HG03060 (cell line): ENCODE measurements at regions not wholly inside any gene's neighbourhood (a gene's known extent, or its start where the extent isn't known, plus 50 kb on each side); places are given as distances from the start of the nearest gene placed in this dataset.
"Not testable (repeated sequence)": the region's sequence is repeated elsewhere in the genome, so short reads cannot be mapped to it uniquely, and the experiment has no call there.

Experiments
- ATAC-seq: cut with Tn5 transposase; IDR thresholded peaks from one replicate; pipeline ENCODE4 v1.9.1; 2021; ENCODE audit warnings: low read depth, moderate number of reproducible peaks; ENCODE audit not compliant: unreplicated experiment

DNA sequence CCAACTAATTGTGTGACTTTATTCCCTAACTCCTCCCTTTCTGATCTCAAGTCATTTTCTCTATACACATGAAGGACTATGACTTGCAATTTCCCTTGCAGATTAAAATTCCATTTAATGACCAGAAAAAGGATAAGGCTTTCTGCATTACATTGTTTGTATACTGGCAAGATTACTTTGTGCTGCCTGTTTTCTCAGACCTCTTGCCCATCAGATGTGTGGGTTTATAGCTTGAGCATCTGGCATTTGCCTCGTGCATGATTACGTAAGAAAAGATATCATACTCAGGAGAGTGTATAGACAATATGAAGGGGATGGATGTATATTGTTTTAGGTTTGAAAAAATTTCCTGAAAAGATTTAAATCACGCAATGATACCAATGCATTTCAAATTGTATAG is 593.8 kb upstream of the SLIT2 start:
- no peak for ATAC-seq

DNA sequence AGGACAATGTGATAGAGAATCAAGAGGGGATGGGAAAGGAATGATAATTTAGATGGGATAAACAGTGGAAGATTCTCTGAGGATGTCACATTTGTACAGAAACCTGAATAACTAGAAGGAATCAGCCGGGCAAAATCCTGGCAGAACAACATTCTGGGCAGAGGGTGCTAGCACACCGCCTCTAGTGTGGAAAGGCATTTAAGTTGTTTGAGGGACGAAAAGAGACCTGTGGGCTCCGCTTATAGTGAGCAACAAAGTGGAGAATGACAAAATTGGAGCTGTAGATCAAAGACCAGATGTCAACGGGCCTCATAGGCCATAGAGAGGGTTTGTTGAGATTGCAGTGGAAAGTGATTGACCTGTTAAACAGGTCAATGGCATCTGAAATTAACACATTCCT is 596.0 kb upstream of the SLIT2 start:
- no peak for ATAC-seq

DNA sequence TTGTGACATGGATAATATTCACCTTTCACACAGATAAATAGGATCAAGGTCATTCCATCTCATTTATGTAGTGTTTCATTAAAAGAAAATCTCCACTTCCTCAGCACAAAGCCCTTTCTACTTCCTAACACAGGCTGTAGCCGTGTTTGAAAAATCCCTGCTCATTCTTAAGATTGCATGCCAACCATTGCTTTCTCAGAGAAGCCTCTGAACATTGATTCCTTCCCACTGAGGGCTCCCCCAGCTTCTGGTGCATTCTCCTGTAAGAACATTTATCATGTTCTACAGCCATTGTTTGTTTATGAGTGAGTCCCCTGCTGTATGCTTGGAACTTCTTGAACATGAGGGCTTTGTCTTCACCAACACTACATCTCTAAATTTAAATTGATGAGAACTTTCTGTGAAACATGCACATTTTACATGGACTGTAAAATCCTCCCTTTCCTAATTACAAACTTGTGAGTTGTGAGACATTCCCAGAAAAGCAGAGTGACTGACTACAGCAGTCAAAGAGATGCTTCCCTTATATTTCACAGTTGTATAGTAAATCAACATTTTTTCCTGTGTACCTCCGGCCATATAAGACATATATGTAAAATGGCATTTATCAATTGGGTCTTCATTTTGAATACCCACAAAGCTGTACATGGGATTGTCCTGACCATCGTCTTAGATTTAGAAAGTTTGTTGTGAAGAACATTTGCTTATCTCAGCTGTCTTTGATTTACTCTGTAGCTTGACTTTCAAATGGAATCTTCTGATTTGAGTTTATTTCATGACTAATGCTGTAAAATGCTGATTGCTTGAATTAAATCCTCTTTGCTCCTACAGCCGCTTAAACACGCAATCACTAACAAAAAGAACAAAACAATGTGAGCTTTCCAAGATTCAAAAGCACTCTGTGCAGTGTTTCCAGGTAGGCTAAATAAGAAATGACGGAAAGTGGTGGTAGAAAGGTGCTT is 600.5 kb upstream of the SLIT2 start:
- ATAC-seq = no peak

DNA sequence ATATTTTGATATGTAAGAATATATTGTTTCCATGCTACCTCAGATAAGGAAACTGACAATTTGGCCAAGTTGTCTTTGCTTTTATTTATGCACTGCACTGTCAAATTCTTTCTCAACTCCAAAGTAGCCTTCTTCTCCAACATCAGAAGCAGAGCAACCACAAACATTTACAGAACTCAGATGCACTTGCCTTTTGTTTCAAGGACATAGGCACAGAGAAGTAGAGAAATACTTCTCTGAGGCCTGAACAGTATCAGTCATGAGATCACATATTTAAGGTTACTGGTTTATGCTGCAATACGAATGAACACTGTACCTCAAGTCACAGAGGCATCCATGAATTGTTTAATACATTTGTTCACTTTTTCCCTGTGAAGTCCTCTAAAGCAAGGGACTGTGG is 606.1 kb upstream of the SLIT2 start:
- no peak for ATAC-seq

DNA sequence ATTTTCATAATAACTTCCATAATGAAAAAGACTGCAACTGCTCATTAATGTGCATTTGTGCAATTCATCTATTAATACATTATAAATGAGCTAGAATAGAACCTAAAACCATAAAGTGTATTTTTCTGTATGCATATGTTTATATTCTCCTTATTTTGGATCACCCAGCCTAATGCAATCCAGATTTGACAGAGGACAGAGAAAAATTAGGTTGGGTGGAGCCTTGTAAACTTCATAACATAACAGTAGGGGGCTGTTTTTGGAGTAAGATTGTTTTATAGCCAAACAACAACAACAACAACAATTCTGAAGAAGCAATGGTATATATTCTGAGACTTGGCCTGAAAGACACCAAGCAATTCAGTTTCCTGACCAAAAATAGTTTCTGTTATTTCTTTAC is 615.3 kb upstream of the SLIT2 start:
- ATAC-seq = no peak

DNA sequence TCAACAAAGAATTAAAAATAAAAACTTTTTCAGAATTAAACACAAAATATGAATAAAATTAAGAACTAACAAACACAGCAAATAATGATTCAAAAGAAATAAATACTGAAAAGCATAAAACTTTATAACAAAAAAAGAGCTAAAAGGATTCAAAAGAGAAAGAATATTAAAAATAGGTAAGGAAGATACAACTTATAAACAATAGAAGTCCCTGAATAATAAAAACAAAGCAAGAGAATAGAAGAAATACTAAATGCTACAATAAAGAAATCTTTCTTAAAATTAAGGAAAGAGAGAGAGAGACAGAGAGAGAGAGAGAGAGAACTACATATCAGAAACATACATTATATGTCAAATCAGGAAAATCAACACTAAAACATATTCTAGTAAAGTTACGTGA is 619.9 kb upstream of the SLIT2 start:
- no peak for ATAC-seq

DNA sequence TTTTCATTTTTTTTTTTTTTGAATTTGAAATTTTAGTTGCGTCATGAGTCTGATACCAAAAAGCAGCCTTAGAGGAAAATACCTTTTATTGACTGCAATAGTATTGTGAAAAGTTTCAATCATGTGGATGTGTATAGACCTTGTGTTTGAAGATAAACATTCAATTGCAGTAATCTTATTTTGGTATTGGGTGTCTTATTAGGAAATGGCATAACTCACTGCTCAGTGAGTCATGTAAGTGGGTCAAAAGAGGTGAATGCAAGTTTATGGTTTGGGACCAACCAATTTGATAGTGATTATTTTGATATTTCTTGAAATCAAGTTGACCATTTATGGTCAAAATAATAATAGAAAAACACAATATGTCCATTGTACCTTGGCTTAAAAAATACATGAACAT is 627.8 kb upstream of the SLIT2 start:
- ATAC-seq = no peak

DNA sequence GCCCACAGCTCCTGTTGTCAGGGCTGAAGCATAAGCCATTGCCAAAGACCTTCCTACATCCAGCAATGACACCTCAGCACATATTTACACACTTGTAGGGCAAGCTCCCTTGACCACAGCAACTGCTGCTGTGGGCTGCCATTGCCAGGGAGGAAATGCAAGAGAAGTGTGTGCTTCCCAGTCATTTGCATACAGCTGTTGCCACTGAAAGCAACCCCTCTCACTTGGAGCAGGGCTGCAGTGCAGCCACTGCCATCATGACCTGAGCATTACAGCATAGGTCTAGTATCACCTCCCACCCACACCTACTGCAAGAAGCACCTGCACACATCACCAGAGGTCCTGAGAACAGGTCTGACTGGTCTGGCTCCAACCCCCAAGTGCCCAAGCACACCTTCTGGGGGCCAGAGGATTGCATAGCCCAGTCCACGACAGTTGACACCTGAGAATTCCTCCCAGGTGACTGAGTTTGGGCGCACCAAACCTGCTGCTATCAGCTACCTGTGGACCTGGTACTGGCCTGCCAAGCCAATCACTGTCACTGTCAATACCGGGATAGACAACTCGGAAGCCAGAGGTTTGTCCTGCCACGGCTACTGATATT is 636.5 kb upstream of the SLIT2 start:
- no peak for ATAC-seq

DNA sequence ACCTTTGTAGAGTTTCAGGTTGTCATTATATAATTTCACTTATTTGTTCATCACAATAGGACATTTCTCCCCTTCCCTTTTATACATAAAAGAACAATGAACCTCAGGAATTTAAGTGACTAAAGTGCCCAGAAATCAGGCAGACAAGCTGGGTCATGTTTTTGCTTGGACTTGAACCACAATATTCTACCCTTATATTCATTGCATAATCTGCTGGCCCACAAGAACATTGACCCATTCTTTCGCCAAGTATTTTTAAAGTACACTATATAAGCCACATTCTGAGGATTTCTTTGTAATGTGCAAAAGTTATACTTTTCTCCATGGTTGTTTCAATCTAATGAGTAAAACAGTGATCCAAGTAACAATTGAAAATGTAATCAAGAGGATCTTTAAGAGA is 637.5 kb upstream of the SLIT2 start:
- no peak for ATAC-seq

DNA sequence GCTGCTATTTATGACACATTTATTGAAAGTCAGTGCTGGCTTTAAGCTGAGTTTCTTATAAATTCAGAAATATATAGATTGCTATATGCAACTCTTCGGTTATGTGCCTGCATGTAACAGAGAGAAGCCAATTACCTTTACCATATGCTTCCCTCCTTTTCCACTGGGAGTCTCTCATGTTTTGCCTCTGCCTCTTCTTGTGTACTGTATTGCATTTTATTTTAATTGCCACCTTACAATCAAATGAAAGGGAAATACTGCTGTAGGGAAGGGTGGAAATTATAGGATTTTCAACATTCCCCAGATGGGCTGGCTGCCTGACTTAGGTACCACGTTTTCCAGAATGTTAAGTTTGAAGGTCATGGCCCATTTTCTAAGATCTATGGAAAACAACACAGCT is 655.4 kb upstream of the SLIT2 start:
- no peak for ATAC-seq

DNA sequence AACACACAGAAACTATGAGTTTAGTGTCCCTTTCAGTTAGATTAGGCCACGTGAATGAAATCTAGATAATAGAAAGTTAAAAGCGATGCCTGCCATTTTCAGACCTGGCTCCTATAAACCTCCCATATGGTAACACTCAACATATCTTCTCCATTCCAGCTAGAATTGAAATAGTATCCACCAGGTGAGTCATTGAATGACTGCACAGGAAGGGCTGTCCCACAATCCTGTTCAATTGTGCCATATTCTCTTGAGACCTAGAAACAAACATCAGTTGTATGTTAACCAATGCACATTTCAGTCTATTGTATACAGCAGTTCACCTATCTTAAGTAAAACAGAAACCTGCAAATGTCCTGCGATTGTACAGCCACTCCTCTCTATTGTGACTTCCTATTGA is 659.3 kb upstream of the SLIT2 start:
- no peak for ATAC-seq

DNA sequence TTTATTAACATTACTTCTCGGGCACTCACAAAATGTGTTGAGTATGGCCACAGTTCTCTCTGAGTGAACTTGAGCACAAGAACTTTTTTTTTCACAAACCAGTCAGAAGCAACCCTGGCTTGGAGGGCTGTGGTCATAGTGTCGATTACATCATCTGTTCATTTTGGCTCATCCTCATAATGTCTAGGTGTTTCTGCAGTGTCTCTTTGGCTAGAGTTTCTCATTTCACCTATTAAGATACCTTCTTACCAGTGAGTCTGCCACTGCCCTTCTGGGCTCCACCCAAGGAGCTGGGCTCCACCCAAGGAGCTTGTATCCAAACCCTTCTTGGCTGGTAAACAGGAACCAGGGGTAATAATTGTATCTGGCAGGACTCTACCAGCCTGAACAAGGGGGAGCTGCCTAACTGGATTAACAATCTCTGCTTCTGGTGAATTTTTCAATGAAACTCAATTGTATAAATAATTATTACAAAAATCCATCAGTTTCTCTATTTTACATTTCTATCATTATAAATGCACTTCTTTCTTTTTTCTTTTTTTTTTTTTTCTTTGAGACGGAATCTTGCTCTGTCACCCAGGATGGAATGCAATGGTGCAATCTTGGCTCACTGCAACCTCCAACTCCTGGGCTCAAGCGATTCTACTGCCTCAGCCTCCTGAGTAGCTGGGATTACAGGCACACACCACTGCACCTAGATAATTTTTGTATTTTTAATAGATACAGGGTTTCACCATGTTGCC is 667.7 kb upstream of the SLIT2 start:
- ATAC-seq = no peak

DNA sequence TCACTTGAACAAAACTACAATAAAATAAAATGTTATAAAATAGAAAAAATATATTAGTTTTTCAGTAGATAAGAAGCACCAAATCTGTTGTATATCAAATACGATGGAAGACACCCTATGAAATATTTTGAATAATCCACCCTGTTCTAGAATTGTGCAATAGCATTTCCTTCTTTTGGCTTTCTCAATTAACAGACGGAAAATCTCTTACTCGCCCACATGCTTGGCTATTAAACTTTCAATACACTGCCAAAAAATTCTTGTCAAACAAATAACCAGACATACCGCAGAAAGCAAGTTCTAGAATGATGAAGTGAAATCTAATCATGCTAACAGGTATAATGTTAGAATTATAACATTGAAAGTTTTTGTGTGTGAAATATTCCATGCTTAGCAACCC is 671.6 kb upstream of the SLIT2 start:
- no peak for ATAC-seq

DNA sequence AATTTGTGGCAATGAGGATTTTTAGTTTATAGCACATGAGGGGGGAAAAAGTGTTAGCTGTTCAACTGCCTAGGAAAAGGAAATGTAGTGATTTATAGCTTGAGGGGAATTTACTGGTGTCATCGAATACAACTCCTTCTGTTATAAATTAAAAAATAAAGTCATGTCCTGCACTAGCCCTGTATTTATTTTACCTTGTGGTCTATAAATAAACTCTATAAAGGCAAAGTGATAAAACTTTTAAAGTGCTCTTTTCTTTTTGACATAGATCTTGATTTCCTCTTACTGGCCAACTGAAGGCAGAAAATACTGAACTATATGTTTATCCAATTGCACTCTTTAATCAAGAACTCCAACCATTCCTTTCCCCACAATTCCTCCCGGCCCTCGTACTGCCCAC is 672.1 kb upstream of the SLIT2 start:
- ATAC-seq = no peak

DNA sequence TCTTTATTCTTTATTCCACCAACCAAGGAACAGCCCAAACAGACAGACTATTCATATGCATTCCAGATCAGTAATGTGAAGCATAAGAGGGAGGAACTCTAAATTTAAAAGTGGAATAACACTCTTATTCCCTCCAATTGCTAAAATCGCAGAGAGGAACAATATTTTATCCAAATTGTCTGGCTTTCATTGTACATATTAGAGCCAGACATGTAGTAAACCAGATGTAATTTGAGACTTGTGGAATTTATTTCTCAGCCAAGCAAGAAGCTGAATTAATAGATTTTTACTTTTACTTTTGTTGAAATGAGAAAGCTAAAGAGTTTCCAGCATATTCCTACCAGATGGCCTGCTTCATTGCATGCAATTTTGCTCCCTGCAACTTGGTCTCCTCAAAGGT is 674.6 kb upstream of the SLIT2 start:
- ATAC-seq = no peak

DNA sequence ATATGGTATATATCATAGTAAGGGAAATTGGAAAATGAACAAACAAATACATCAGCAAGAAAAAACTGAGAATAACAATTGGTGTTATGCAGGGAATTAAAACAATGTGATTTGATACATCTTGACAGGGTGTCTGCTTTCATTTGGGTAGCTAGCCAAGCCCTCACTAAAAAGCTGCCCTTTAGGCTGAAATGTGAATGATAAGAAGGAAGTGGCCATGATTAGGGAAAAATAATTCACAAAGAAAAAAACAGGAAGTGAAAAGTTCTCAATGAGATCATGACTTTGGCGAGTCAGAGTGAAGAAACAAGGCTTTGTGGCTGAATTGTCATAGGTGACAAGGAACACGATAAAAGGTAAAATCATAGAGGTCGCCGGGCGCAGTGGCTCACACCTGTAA is 675.8 kb upstream of the SLIT2 start:
- ATAC-seq = peak; percentile 38

DNA sequence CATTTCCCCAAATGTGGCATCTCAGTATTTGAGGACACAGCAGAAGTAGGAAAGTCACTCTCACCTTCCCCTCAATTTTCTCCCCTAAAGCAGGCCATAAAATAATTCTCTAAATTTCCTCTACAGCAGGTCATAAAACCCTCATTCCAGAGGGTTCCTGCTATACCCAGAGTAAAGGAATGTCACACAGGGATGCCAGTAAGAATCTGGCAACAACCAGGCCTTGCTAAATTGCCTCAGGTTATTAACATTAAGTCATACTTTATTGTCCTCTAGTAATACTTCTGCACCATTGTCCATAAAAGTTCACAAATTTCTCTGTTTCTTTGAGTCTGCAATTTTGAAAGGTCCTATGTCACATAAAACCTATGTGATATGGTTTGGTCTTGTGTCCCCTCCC is 685.7 kb upstream of the SLIT2 start:
- no peak for ATAC-seq

DNA sequence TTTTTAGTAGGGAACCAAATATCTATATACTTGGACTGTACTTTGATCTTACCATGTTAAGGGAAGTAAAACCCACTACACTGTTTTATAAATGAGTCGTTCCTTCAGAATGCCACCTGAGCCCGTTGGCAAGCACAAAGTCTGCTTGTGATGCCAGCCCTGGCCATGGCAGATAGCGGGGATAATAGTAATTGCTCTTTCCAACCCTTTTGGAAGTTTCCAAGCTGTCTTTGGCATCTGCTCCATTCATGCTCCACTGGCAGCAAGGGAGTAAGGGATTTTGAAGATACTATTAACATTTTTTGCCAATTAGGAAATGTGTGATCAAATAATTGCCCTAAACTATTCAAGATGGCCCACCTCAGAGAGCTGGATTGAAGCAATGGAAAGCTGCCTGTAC is 689.2 kb upstream of the SLIT2 start:
- no peak for ATAC-seq

DNA sequence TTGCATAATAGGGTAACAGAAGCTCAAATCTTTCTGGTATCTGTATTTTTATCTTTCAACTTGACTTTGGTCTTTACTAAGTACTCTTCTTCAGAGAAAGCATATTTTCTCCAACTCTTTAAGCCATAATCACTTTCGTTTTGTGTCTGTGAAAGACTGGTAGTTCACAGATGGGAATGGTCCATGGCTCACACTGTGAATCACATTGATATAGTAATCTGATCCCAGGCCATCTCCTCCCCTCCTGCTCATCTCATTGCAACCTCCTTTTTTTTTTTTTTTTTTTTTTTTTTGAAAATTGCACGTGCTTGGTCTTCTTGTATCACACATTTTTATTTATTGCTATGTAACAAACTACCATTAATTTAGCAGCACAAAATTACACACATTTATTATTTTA is 694.5 kb upstream of the SLIT2 start:
- no peak for ATAC-seq

DNA sequence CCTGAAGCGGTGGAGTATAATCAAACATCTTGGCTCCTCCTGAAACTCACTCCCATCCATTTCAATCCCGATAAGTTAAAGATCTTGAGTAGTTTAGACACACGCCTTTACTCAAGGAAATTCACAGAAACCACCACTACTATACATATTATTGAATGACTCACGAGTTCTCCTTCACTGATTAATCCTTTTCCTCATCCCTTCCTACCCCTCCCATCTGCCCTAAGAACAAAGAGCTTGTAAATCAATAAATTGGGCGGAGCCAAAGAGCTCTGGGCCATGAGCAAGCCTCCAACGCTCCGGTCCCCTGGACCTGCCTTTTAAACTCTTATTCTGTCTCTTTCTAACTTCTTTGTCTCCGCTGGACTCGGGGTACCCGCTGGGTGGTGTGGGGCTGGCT is 695.4 kb upstream of the SLIT2 start:
- ATAC-seq = not testable (repeated sequence)

DNA sequence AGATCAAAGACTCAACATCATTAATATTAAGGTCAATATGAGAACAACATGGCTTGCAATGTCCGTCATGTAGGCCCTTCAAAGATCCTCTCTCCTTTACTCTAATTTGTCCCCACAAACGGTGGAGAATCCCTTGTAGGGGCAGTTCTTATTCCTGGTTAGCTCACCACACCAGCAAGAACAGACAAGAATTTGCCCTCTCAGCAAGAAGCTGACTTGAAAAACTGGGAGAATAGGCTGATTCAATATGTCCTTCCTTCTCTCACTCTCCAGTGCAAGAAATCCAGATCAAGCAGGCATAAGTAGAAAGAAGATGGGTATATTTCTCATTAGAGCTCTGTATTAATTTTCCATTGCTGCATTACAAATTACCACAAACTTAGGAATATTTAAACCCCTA is 704.2 kb upstream of the SLIT2 start:
- ATAC-seq = no peak
